ENCODE measurements at regions not wholly inside any gene's neighbourhood (a gene's known extent, or its start where the extent isn't known, plus 50 kb on each side); places are given as distances from the start of the nearest gene placed in this dataset.

DNA sequence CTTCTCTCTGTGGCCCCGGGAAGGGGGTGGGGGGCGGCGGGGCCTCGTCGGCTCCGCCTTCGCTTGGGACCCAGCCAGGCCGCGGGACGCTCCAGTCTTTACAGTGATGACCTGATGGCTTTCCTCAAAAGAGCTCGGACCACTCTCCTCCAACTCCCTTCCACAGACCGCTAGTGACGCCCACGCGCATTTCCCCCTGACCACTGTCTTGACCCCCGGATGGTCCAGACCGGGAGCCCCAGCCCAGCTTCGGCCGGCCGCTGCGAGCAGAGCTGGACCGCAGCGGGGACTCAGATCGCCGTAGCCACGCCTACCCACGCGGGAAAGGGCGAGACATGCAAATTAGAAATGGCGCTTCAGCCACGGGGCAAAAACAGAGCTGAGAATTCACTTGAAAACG is 81.6 kb upstream of the RNU2-1 start (continued):
- TF ChIP-seq PHF8 (conservative IDR thresholded peaks at IDR 0.05; ENCODE audit: low read depth, low read length), result no peak
- no peak for TF ChIP-seq TBP (IDR thresholded peaks at IDR 0.05; ENCODE audit: low read depth, low read length)
- no peak for TF ChIP-seq TAF7 (optimal IDR thresholded peaks at IDR 0.05; ENCODE audit: borderline replicate concordance, low read depth, low read length)
- no peak for TF ChIP-seq POLR2AphosphoS5 (IDR thresholded peaks at IDR 0.05; ENCODE audit: low read depth, low read length)
- TF ChIP-seq NANOG (IDR thresholded peaks at IDR 0.05; ENCODE audit: insufficient read depth, low read depth, low read length, poor library complexity, severe bottlenecking), result no peak
- TF ChIP-seq RNF2 (IDR thresholded peaks at IDR 0.05; ENCODE audit: borderline replicate concordance, low read depth, low read length, missing control alignments, poor library complexity, severe bottlenecking), result no peak
- no peak for TF ChIP-seq YY1 (IDR thresholded peaks at IDR 0.05; ENCODE audit: low read depth, low read length)

Measured in H1 (cell line).